ENCODE measurements at regions not wholly inside any gene's neighbourhood (a gene's known extent, or its start where the extent isn't known, plus 50 kb on each side); places are given as distances from the start of the nearest gene placed in this dataset.
"Not testable (repeated sequence)": the region's sequence is repeated elsewhere in the genome, so short reads cannot be mapped to it uniquely, and the experiment has no call there.

DNA sequence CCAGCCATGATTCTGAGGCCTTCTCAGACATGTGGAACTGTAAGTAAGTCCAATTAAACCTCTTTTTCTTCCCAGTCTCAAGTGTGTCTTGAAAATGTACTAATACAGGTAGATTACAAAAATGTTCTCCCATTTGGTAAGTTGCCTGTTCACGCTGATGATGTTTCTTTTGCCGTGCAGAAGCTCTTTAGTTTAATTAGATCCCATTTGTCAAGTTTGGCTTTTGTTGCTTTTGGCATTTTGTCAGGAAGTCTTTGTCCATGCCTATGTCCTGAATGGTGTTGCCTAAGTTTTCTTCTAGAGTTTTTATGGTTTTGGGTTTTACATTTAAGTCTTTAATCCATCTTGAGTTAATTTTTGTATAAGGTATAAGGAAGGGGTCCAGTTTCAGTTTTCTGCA lies 712.5 kb upstream of the ZNF608 start:
- TF ChIP-seq, protein P1, sequence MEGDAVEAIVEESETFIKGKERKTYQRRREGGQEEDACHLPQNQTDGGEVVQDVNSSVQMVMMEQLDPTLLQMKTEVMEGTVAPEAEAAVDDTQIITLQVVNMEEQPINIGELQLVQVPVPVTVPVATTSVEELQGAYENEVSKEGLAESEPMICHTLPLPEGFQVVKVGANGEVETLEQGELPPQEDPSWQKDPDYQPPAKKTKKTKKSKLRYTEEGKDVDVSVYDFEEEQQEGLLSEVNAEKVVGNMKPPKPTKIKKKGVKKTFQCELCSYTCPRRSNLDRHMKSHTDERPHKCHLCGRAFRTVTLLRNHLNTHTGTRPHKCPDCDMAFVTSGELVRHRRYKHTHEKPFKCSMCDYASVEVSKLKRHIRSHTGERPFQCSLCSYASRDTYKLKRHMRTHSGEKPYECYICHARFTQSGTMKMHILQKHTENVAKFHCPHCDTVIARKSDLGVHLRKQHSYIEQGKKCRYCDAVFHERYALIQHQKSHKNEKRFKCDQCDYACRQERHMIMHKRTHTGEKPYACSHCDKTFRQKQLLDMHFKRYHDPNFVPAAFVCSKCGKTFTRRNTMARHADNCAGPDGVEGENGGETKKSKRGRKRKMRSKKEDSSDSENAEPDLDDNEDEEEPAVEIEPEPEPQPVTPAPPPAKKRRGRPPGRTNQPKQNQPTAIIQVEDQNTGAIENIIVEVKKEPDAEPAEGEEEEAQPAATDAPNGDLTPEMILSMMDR (IDR thresholded peaks at IDR 0.05), result not testable (repeated sequence)
- TF ChIP-seq POLR2A, EP300 (IDR thresholded peaks at IDR 0.05): not testable (repeated sequence)

Data from tibial nerve (tissue), 4 donors.